Endodermal cell (in vitro differentiated cells): ENCODE measurements at regions not wholly inside any gene's neighbourhood (a gene's known extent, or its start where the extent isn't known, plus 50 kb on each side); places are given as distances from the start of the nearest gene placed in this dataset.
"Not testable (repeated sequence)": the region's sequence is repeated elsewhere in the genome, so short reads cannot be mapped to it uniquely, and the experiment has no call there.

ENCODE experiments used
- DNase-seq: peaks from one replicate; pipeline ENCODE4 v3.0.0-alpha.2; 2017
- H3K27ac ChIP-seq: 2 replicates; pipeline ENCODE4 v1.5.1; 2013; ENCODE audit warnings: mild to moderate bottlenecking, low read depth, low read length, moderate library complexity
- H3K27me3 ChIP-seq: 2 replicates; pipeline ENCODE4 v1.6.1; 2013; ENCODE audit warnings: mild to moderate bottlenecking, low read length, moderate library complexity; ENCODE audit not compliant: insufficient read depth, control insufficient read depth, poor library complexity, severe bottlenecking
- H3K36me3 ChIP-seq: 2 replicates; pipeline ENCODE4 v1.7.0; 2013; ENCODE audit warnings: mild to moderate bottlenecking, low read length, moderate library complexity; ENCODE audit not compliant: control insufficient read depth, insufficient read depth
- H3K4me1 ChIP-seq: one replicate; pipeline ENCODE4 v1.7.0; 2013; ENCODE audit warnings: low read length; ENCODE audit not compliant: control insufficient read depth, insufficient read depth
- H3K4me3 ChIP-seq: 2 replicates; pipeline ENCODE4 v1.5.1; 2013; ENCODE audit warnings: mild to moderate bottlenecking, low read length, moderate library complexity
- H3K9ac ChIP-seq: 2 replicates; pipeline ENCODE4 v1.6.1; 2013; ENCODE audit warnings: mild to moderate bottlenecking, low read length, moderate library complexity; ENCODE audit not compliant: poor library complexity, severe bottlenecking; ENCODE audit errors: extremely low read depth
- H3K9me3 ChIP-seq: 2 replicates; pipeline ENCODE4 v1.6.1; 2013; ENCODE audit warnings: mild to moderate bottlenecking, low read length, moderate library complexity; ENCODE audit not compliant: control insufficient read depth
- H3K27ac Mint-ChIP-seq: 2 replicates; pipeline ENCODE4 v1.8.0; 2020; ENCODE audit warnings: mixed read lengths
- H3K27me3 Mint-ChIP-seq: 2 replicates; pipeline ENCODE4 v1.8.0; 2021; ENCODE audit warnings: mild to moderate bottlenecking, mixed read lengths; ENCODE audit not compliant: insufficient read depth
- H3K36me3 Mint-ChIP-seq: 2 replicates; pipeline ENCODE4 v1.8.0; 2020; ENCODE audit warnings: low read depth, mixed read lengths
- H3K4me1 Mint-ChIP-seq: 2 replicates; pipeline ENCODE4 v1.8.0; 2020; ENCODE audit warnings: mixed read lengths
- H3K4me3 Mint-ChIP-seq: 2 replicates; pipeline ENCODE4 v1.8.0; 2020; ENCODE audit warnings: mild to moderate bottlenecking, moderate library complexity, mixed read lengths
- H3K9me3 Mint-ChIP-seq: 2 replicates; pipeline ENCODE4 v1.8.0; 2020; ENCODE audit warnings: mild to moderate bottlenecking, mixed read lengths
- WGBS, 2 experiments: methylation state at CpG; one replicate each; pipeline versions ENCODE4 v1.1.5 to v1.1.7; 2013; ENCODE audit warnings: missing lambda C conversion rate in 2 of 2, mixed read lengths in 1 of 2; ENCODE audit not compliant: insufficient coverage in 1 of 2, insufficient read length in 1 of 2; 5-methylcytosine and 5-hydroxymethylcytosine counted together
- TF ChIP-seq, protein P1 (sequence below): fragments of 200-600 bp; sonication (generic); conservative IDR thresholded peaks from 2 replicates; pipeline ENCODE4 v1.5.0; 2021; ENCODE audit warnings: antibody characterized with exemption, mild to moderate bottlenecking

- Histone ChIP-seq H3K27ac (no peak overlapping the region), H3K36me3 (no peaks in the 10 kb centered on the region), H3K9ac (no peak overlapping the region), H3K27me3 (no peaks in the 10 kb centered on the region), H3K9me3 (no peaks in the 10 kb centered on the region), H3K4me1 (no peaks in the 10 kb centered on the region), H3K4me3 (no peak overlapping the region)
- no peak overlapping the region for H3K4me3 Mint-ChIP-seq
- H3K27ac Mint-ChIP-seq, result no peak overlapping the region
- no peaks in the 10 kb centered on the region for H3K4me1 Mint-ChIP-seq
- WGBS, 2 experiments, result 25 to 54% methylated on average over 1 of the region's 1 CpG
- TF ChIP-seq, protein P1, sequence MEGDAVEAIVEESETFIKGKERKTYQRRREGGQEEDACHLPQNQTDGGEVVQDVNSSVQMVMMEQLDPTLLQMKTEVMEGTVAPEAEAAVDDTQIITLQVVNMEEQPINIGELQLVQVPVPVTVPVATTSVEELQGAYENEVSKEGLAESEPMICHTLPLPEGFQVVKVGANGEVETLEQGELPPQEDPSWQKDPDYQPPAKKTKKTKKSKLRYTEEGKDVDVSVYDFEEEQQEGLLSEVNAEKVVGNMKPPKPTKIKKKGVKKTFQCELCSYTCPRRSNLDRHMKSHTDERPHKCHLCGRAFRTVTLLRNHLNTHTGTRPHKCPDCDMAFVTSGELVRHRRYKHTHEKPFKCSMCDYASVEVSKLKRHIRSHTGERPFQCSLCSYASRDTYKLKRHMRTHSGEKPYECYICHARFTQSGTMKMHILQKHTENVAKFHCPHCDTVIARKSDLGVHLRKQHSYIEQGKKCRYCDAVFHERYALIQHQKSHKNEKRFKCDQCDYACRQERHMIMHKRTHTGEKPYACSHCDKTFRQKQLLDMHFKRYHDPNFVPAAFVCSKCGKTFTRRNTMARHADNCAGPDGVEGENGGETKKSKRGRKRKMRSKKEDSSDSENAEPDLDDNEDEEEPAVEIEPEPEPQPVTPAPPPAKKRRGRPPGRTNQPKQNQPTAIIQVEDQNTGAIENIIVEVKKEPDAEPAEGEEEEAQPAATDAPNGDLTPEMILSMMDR, result no peak
- no peaks in the 10 kb centered on the region for H3K36me3 Mint-ChIP-seq
- no peak for DNase-seq
- H3K27me3 Mint-ChIP-seq, result no peaks in the 10 kb centered on the region
- H3K9me3 Mint-ChIP-seq, result no peaks in the 10 kb centered on the region
These were observed 796.6 kb upstream of the GBE1 start for GRCh38 chr3:82558081-82558480.

- Histone ChIP-seq H3K9ac (no peak overlapping the region), H3K4me3 (no peak overlapping the region), H3K9me3 (no peaks in the 10 kb centered on the region), H3K36me3 (no peaks in the 10 kb centered on the region), H3K27ac (no peak overlapping the region), H3K27me3 (no peaks in the 10 kb centered on the region), H3K4me1 (no peaks in the 10 kb centered on the region)
- Mint-ChIP-seq H3K4me1 (no peaks in the 10 kb centered on the region), H3K4me3 (no peak overlapping the region), H3K36me3 (no peaks in the 10 kb centered on the region), H3K9me3 (no peaks in the 10 kb centered on the region), H3K27ac (no peak overlapping the region), H3K27me3 (no peaks in the 10 kb centered on the region)
- no peak for DNase-seq
- 89 to 100% methylated on average over 4 to 5 of the region's 5 CpGs for WGBS, 2 experiments
- TF ChIP-seq, protein P1, result no peak
These were observed 794.7 kb upstream of the GBE1 start for GRCh38 chr3:82556113-82556512.

GRCh38 chr3:82542556-82542955 is 781.1 kb upstream of the GBE1 start:
- not testable (repeated sequence) for H3K9ac ChIP-seq, H3K4me1 ChIP-seq
- WGBS, 2 experiments, result 98% methylated on average over 2 of the region's 2 CpGs; no CpG with 5 or more reads in 1 of the 2 experiments

GRCh38 chr3:82521657-82522056 is 760.2 kb upstream of the GBE1 start:
- no peak overlapping the region for H3K4me3 Mint-ChIP-seq
- no peaks in the 10 kb centered on the region for H3K27me3 ChIP-seq
- no peaks in the 10 kb centered on the region for H3K27me3 Mint-ChIP-seq
- H3K4me3 ChIP-seq, result no peak overlapping the region
- no peaks in the 10 kb centered on the region for H3K9me3 Mint-ChIP-seq
- TF ChIP-seq, protein P1, result no peak
- H3K4me1 ChIP-seq, result no peaks in the 10 kb centered on the region
- no peaks in the 10 kb centered on the region for H3K36me3 ChIP-seq
- H3K27ac Mint-ChIP-seq, result no peak overlapping the region
- WGBS, 2 experiments, result 89% methylated on average over 1 of the region's 1 CpG; no CpG with 5 or more reads in 1 of the 2 experiments
- DNase-seq, result no peak
- no peaks in the 10 kb centered on the region for H3K4me1 Mint-ChIP-seq
- no peak overlapping the region for H3K9ac ChIP-seq
- H3K9me3 ChIP-seq, result no peaks in the 10 kb centered on the region
- H3K27ac ChIP-seq, result no peak overlapping the region
- H3K36me3 Mint-ChIP-seq, result no peaks in the 10 kb centered on the region

More at GRCh38 chr3:82542556-82542955, 781.1 kb upstream of the GBE1 start:
- not testable (repeated sequence) for H3K9me3 Mint-ChIP-seq, H3K27me3 ChIP-seq, H3K27ac ChIP-seq, H3K27me3 Mint-ChIP-seq, H3K27ac Mint-ChIP-seq, H3K36me3 ChIP-seq, H3K36me3 Mint-ChIP-seq, H3K4me3 Mint-ChIP-seq, DNase-seq, H3K4me3 ChIP-seq, H3K9me3 ChIP-seq, H3K4me1 Mint-ChIP-seq
